ENCODE measurements at regions not wholly inside any gene's neighbourhood (a gene's known extent, or its start where the extent isn't known, plus 50 kb on each side); places are given as distances from the start of the nearest gene placed in this dataset.
"Not testable (repeated sequence)": the region's sequence is repeated elsewhere in the genome, so short reads cannot be mapped to it uniquely, and the experiment has no call there.

DNA sequence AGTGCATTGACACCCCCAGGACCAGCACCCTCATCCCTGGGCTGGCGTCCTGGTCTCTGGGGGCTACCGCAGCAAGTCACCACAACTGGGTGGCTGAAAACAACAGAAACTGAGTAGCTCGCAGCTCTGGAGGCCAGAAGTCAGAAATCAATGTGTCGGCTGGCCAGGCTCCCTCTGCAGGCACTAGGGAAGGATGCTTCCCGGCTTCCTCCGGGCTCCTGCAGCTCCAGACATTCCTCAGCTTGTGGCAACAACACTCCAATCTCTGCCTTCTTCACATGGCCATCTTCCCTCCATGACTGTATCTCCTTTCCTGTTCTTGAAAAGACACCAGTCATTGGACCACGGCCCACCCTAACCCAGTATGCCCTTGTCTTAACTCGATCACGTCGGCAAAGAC, 224.2 kb downstream of the NPHP4 start:
- DNase-seq = no peak

DNA sequence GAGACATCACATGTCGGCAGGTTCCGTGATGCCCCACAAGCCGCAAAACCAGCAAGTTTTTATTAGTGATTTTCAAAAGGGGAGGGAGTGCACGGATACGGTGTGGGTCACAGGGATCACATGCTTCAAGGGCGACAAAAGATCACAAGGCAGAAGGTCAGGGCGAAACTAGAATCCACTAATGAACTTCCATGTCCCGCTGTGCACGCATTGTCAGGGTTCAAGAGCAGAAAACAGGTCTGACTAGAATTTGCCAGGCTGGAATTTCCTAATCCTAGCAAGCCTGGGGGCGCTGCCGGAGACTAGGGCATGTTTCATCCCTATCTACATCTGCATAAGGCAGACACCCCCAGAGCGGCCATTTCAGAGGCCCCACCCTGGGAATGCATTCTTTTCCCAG, 225.2 kb downstream of the NPHP4 start:
- ATAC-seq; H3K4me1 ChIP-seq; DNase-seq; intact Hi-C loops (cut with DNase I; ENCODE audit: low total_unique reads); H3K27ac ChIP-seq; in situ Hi-C loops (cut with MboI; ENCODE audit: low sequenced_read_pairs in 4 of 4); H3K36me3 ChIP-seq; H3K4me3 ChIP-seq; H3K9me3 ChIP-seq: not testable (repeated sequence)
- H3K27me3 ChIP-seq = peaks cover 5 to 12% (median 7%) of the 10 kb centered on the region in 3 donors

More for the DNA sequence above, 224.2 kb downstream of the NPHP4 start:
- intact Hi-C loops (cut with DNase I; ENCODE audit: low total_unique reads) = no loop called here
- Histone ChIP-seq H3K27me3 (peaks cover 5 to 12% (median 7%) of the 10 kb centered on the region in 3 donors), H3K36me3 (no peaks in the 10 kb centered on the region), H3K4me3 (no peak overlapping the region), H3K9me3 (no peaks in the 10 kb centered on the region), H3K27ac (no peak overlapping the region), H3K4me1 (peaks cover 0 to 3% of the 10 kb centered on the region in 2 donors)
- TF ChIP-seq, protein P1, sequence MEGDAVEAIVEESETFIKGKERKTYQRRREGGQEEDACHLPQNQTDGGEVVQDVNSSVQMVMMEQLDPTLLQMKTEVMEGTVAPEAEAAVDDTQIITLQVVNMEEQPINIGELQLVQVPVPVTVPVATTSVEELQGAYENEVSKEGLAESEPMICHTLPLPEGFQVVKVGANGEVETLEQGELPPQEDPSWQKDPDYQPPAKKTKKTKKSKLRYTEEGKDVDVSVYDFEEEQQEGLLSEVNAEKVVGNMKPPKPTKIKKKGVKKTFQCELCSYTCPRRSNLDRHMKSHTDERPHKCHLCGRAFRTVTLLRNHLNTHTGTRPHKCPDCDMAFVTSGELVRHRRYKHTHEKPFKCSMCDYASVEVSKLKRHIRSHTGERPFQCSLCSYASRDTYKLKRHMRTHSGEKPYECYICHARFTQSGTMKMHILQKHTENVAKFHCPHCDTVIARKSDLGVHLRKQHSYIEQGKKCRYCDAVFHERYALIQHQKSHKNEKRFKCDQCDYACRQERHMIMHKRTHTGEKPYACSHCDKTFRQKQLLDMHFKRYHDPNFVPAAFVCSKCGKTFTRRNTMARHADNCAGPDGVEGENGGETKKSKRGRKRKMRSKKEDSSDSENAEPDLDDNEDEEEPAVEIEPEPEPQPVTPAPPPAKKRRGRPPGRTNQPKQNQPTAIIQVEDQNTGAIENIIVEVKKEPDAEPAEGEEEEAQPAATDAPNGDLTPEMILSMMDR (IDR thresholded peaks at IDR 0.05 in 4 of 5, conservative IDR thresholded peaks at IDR 0.05 in 1 of 5) = no peak
- no peak for TF ChIP-seq POLR2A (IDR thresholded peaks at IDR 0.05)
- in situ Hi-C loops (cut with MboI; ENCODE audit: low sequenced_read_pairs in 4 of 4) = no loop called here
- no peak for ATAC-seq

- in situ Hi-C loops (cut with MboI; ENCODE audit: low sequenced_read_pairs in 4 of 4) = no loop called here
- TF ChIP-seq, protein P1 (IDR thresholded peaks at IDR 0.05 in 4 of 5, conservative IDR thresholded peaks at IDR 0.05 in 1 of 5) = no peak
- TF ChIP-seq POLR2A (IDR thresholded peaks at IDR 0.05) = no peak
- peaks cover 5 to 9% (median 7%) of the 10 kb centered on the region in 3 donors for H3K27me3 ChIP-seq
These were observed 226.0 kb downstream of the NPHP4 start for GRCh38 chr1:5765997-5766913.

DNA sequence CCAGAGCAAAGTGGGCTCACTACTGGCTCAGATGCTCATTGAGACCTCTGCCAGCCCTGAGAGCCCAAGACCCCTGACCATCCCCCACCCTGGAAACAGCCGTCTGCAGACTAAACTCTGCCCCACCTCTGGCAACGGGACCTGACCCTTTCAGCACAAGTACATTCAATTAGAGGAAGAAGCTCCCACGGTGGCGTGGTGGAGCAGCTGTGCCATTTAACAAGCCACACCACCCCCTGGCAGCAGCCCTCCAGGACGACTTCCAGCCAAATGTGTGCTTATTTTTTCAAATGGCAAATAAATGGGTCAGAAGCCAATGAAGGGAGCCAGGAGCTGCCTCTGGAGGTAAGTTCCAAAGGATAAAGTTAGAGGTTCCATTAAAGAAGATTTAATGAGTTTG, 226.7 kb downstream of the NPHP4 start:
- H3K27me3 ChIP-seq = peaks cover 5 to 9% (median 7%) of the 10 kb centered on the region in 3 donors

More at GRCh38 chr1:5765997-5766913, 226.0 kb downstream of the NPHP4 start:
- H3K4me1 ChIP-seq = peaks cover 0 to 3% of the 10 kb centered on the region in 2 donors
- intact Hi-C loops (cut with DNase I; ENCODE audit: low total_unique reads) = no loop called here
- no peak overlapping the region for H3K27ac ChIP-seq
- H3K9me3 ChIP-seq = no peaks in the 10 kb centered on the region
- ATAC-seq (no peak), DNase-seq (no peak)
- H3K36me3 ChIP-seq = no peaks in the 10 kb centered on the region
- H3K4me3 ChIP-seq = no peak overlapping the region

DNA sequence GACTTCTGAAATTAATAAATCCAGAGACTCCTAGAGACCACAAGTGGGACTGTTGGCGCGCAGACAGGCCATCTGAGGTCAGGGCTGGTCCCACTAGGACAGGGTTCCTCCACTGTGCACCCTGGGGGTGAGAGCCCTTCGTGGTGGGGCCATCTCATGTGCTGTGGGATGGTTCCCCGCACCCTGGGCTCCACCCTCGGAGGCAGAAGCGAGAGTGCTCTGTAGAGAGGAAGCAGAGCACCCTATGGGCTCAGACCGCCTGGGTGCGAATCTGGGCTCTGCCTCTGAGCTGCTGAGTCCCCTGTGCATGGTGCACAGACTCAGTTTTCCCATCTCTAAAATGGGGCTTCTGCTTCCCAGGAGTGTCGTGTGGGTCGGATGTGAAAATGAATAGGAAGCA, 227.3 kb downstream of the NPHP4 start:
- Histone ChIP-seq H3K27ac (no peak overlapping the region), H3K4me3 (no peak overlapping the region), H3K4me1 (peaks cover 0 to 3% of the 10 kb centered on the region in 2 donors), H3K36me3 (no peaks in the 10 kb centered on the region), H3K9me3 (no peaks in the 10 kb centered on the region), H3K27me3 (peaks cover 5 to 9% (median 7%) of the 10 kb centered on the region in 3 donors)
- DNase-seq (no peak), ATAC-seq (no peak)
- TF ChIP-seq, protein P1 (IDR thresholded peaks at IDR 0.05 in 4 of 5, conservative IDR thresholded peaks at IDR 0.05 in 1 of 5) = no peak
- no peak for TF ChIP-seq POLR2A (IDR thresholded peaks at IDR 0.05)
- intact Hi-C loops (cut with DNase I; ENCODE audit: low total_unique reads) (no loop called here), in situ Hi-C loops (cut with MboI; ENCODE audit: low sequenced_read_pairs in 4 of 4) (no loop called here)

More for the DNA sequence above, 226.7 kb downstream of the NPHP4 start:
- no peak for TF ChIP-seq POLR2A (IDR thresholded peaks at IDR 0.05)
- TF ChIP-seq, protein P1 (IDR thresholded peaks at IDR 0.05 in 4 of 5, conservative IDR thresholded peaks at IDR 0.05 in 1 of 5) = no peak
- Histone ChIP-seq H3K4me1 (peaks cover 0 to 3% of the 10 kb centered on the region in 2 donors), H3K36me3 (no peaks in the 10 kb centered on the region), H3K4me3 (no peak overlapping the region), H3K27ac (no peak overlapping the region), H3K9me3 (no peaks in the 10 kb centered on the region)
- ATAC-seq (no peak), DNase-seq (no peak)
- in situ Hi-C loops (cut with MboI; ENCODE audit: low sequenced_read_pairs in 4 of 4) (no loop called here), intact Hi-C loops (cut with DNase I; ENCODE audit: low total_unique reads) (no loop called here)

Measured in gastrocnemius medialis (tissue), 4 donors.